ENCODE measurements at regions not wholly inside any gene's neighbourhood (a gene's known extent, or its start where the extent isn't known, plus 50 kb on each side); places are given as distances from the start of the nearest gene placed in this dataset.

- DNase-seq, result no peak
Measured at GRCh38 chr4:165720411-165721082, 152.5 kb upstream of the TLL1 start.

GRCh38 chr4:165721815-165722214 is 151.2 kb upstream of the TLL1 start:
- no peak for DNase-seq

DNA sequence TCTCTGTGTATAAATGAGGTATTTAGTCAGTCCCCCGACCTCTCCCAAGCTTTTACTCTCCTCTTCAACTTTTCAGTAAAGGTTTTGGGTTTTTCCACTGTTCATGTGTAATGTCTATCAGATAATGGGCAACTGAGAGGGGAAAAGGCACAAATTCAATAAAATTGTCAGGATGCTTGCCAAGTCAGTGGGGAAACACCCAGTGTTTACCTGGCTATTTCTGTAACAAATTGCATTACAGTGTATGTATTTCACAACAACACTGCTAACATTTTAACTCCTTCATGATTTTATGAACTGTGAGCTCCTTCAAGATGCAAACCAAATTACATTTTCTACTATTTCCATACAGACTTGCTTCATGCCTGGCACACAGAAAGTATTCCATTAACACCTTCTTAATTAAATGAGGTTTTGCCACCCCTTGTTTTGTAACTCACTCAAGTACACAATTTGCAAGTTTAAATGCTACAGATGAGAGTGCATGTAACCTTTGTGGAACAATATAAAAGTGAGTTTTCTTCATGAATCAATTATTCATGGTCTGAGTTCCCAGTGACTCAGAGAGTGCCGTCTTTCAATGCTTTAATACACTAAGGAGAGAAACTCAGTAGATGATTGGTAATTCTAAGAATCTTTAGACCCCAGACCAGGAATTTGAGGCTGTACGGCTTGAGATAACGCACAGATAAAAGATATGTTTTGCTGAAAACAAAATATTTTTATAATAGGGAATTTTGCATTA is 149.8 kb upstream of the TLL1 start:
- no peak for DNase-seq

DNA sequence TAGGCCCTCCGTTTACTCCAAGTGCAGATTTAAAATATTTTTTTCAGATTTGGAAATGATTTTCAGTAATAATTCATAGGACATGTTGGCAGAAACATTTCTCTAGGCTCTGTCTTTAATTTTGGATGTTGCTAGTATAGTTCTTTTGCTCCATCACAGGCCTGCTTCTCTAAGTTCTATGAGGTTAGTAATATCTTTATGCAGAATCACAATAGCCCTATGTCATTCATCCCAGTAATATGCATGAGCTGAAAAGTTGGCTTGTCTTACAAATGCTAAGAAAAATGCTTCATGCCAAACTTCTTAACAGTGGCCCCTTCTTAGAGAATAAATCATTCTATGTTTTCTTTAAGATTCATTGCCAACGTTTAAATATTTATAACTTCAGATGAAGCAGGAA is 148.3 kb upstream of the TLL1 start:
- DNase-seq, result no peak

DNA sequence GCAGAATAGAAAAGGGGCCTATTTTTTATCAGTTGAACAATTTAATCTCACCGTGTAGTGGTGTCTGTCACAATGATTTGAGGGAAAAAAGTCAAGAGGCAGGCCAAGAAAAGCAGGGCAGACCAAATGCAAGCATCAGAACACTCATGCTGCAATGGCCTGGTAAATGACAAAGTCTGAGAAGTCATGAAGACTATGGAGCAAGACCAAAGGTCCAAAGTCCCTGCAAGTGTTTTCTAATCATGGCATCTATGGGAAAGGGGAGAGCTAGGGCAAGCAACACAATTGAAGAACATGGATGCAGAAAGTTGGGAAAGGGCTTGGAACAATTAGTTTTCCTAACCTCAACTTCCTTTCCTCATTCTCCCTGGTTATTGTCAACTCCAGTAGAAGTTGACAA is 147.7 kb upstream of the TLL1 start:
- no peak for DNase-seq

- no peak for DNase-seq
Measured at GRCh38 chr4:165726831-165727230, 146.2 kb upstream of the TLL1 start.

DNA sequence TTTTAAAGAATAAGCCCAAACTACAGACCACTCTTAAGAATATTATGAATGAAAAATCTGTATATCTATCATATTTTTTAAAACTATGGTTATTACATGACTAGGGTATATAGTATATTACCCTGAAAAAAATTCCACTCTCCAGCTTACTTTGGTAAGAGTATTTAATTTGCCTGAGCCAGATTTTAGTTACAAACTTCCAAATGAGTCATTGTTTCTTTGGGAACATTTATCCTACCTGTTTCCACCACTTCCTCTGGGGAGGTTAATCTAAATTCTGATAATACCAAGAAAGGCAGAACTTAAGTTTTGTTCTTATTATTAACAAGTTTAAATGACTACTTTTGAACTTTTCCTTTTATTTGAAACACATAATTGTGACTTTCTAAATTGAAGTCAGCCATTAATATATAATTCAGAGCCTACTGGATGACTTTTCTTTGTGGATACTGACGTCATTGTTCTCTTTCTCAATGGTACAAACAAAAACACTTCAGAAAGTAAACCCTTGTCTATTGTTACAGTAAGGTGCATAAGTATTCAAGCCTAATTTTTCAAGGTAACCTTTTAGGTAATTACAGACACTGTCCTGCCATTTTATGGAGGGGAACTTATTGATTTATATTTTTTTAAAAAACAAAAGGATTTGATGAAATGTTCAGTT is 135.6 kb upstream of the TLL1 start:
- no peak for DNase-seq

DNA sequence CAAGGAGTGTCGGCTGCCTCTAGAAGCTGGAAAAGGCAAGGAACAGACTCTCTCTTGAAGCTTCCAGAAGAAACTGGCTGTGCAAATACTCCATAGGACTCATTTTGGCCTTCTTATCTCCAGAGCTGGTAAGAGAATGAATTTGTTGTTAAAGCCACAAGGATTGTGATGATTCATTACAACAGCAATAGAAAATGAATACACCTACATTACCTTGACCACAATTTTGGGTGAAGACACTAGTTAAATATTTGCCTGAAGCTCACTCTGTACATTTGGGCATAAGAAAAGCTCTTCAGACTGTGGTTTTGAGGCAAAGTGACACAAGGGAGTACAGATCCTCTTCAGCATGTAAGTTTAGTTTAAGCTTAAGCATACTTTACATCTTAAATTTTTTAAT is 134.5 kb upstream of the TLL1 start:
- DNase-seq, result no peak

DNA sequence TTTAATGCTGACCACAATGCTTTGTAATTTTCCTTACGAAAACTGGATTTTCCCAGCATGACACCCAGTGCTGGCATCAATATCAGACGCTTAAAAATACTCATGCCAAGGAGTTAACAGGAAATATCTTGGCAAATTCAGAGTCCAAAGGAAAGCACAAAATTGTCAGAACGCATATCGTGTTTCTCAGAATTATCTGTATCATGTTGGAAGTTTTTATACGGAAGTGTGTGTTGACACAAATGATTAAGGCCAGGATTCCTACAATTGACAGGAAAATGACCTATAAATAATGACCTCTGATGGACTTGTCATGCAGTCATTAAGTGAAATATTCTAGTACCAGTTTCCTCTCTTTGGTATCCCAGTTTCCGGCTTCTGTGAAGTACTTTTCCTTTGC is 132.1 kb upstream of the TLL1 start:
- no peak for DNase-seq

- DNase-seq, result no peak
Measured at GRCh38 chr4:165743422-165743821, 129.6 kb upstream of the TLL1 start.

GRCh38 chr4:165744370-165744769 is 128.7 kb upstream of the TLL1 start:
- no peak for DNase-seq

GRCh38 chr4:165748321-165748720 is 124.7 kb upstream of the TLL1 start:
- no peak for DNase-seq

GRCh38 chr4:165751882-165752281 is 121.2 kb upstream of the TLL1 start:
- no peak for DNase-seq

DNA sequence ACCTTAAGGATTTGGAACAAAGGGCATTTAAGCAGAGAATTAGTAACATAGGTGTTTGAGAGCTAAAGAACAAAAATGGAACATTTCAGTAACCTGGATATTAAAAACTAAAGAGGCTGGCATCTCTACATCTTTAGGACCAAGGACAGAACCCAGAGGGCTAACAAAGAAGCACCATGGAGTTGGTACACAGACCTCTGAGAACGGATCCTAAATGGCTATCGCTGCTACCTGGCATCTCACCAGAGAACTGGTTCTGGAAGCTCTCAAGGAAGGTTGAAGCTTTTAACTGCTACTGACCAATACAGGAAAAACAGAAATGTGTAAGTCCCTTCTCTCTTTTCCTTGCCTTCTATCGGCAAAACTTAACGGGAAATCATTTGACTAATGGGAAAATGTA is 118.4 kb upstream of the TLL1 start:
- no peak for DNase-seq

- no peak for DNase-seq
Measured at GRCh38 chr4:165756836-165757235, 116.2 kb upstream of the TLL1 start.

GRCh38 chr4:165757451-165757850 is 115.6 kb upstream of the TLL1 start:
- no peak for DNase-seq

- no peak for DNase-seq
Measured at GRCh38 chr4:165758086-165758485, 115.0 kb upstream of the TLL1 start.

GRCh38 chr4:165760182-165760581 is 112.9 kb upstream of the TLL1 start:
- DNase-seq, result no peak

GRCh38 chr4:165761963-165762362 is 111.1 kb upstream of the TLL1 start:
- no peak for DNase-seq

GRCh38 chr4:165763640-165764039 is 109.4 kb upstream of the TLL1 start:
- DNase-seq, result no peak

GRCh38 chr4:165765053-165765452 is 108.0 kb upstream of the TLL1 start:
- peak; percentile 49 to 60 for DNase-seq

- no peak for DNase-seq
Measured at GRCh38 chr4:165766018-165766417, 107.0 kb upstream of the TLL1 start.

GRCh38 chr4:165766976-165767375 is 106.1 kb upstream of the TLL1 start:
- DNase-seq, result no peak

Data from right lung (tissue), 2 donors.